IPS-20b (cell line): ENCODE measurements at regions not wholly inside any gene's neighbourhood (a gene's known extent, or its start where the extent isn't known, plus 50 kb on each side); places are given as distances from the start of the nearest gene placed in this dataset.

ENCODE experiments used
- H3K27ac ChIP-seq: one replicate; pipeline ENCODE4 v1.5.1; 2013; ENCODE audit warnings: low read length
- H3K27me3 ChIP-seq: 2 replicates; pipeline ENCODE4 v1.6.1; 2013; ENCODE audit warnings: mild to moderate bottlenecking, low read length, inconsistent platforms; ENCODE audit not compliant: insufficient read depth
- H3K36me3 ChIP-seq: 2 replicates; pipeline ENCODE4 v1.6.1; 2013; ENCODE audit warnings: low read depth, mild to moderate bottlenecking, inconsistent platforms, low read length, moderate library complexity; ENCODE audit not compliant: insufficient read depth
- H3K4me1 ChIP-seq: 2 replicates; pipeline ENCODE4 v1.6.1; 2013; ENCODE audit warnings: mild to moderate bottlenecking, control low read depth, inconsistent platforms, low read length, moderate library complexity; ENCODE audit not compliant: insufficient read depth
- H3K4me3 ChIP-seq: 2 replicates; pipeline ENCODE4 v1.5.1; 2013; ENCODE audit warnings: mild to moderate bottlenecking, low read length, inconsistent platforms
- H3K9ac ChIP-seq: 2 replicates; pipeline ENCODE4 v1.6.1; 2013; ENCODE audit warnings: low read depth, mild to moderate bottlenecking, inconsistent platforms, low read length, moderate library complexity
- H3K9me3 ChIP-seq: 2 replicates; pipeline ENCODE4 v1.6.1; 2013; ENCODE audit warnings: mild to moderate bottlenecking, low read depth, low read length, inconsistent platforms; ENCODE audit not compliant: insufficient read depth

DNA sequence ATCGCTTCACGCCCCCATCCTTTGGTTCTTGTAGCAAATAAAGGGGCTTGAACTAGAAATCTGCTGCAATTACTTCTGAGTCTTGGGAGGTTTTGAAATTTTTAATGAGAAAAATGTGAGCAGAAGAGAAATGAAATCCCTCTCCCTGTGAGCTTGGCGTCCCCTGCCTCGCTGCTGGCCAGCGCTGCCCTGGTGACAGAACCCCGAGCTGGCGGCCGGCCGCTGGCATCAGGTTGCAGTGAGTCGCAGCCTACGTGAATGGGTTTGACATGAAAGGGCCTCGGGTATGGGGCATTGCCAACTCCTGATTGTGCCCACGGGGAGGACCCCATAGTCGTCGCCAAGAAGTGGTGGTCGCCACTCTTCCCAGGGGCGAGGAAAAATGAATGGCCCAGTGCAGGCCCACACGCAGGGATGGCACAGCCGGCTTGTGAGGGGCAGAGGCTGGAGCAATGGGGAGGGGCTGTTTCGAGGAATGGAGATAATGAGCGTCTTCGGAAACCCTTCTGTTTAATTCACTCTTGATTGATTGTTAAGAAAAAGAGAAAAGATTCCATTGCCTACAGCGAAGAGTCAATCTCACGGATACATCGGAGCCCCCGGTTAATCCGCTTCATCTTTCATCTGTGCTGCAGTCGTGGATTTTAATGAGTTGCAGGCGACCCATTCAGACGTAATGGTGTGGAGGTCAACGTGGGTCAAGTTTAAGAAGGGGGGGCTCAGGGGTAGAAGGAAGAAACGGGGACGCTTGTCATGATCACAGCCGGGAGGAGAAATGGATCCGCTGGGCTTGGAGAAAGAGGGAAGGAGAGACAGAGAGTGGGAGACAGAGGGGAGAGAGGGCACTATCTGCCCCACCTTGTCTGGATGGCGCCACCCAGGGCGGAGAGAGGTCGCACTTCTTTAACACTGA lies 380.1 kb downstream of the THBS2 start:
- no peak overlapping the region for H3K27ac ChIP-seq
- no peak overlapping the region for H3K9ac ChIP-seq
- H3K4me1 ChIP-seq, result no peaks in the 10 kb centered on the region
- no peaks in the 10 kb centered on the region for H3K36me3 ChIP-seq
- no peaks in the 10 kb centered on the region for H3K9me3 ChIP-seq
- no peaks in the 10 kb centered on the region for H3K27me3 ChIP-seq
- no peak overlapping the region for H3K4me3 ChIP-seq

- Histone ChIP-seq H3K4me3 (no peak overlapping the region), H3K9me3 (no peaks in the 10 kb centered on the region), H3K4me1 (no peaks in the 10 kb centered on the region), H3K9ac (no peak overlapping the region), H3K27me3 (no peaks in the 10 kb centered on the region), H3K36me3 (no peaks in the 10 kb centered on the region), H3K27ac (no peak overlapping the region)
Observed at GRCh38 chr6:168871642-168872315, 381.9 kb downstream of the THBS2 start.

GRCh38 chr6:168870982-168871381 lies 382.7 kb downstream of the THBS2 start:
- no peak overlapping the region for H3K27ac ChIP-seq
- no peak overlapping the region for H3K4me3 ChIP-seq
- H3K27me3 ChIP-seq, result no peaks in the 10 kb centered on the region
- H3K4me1 ChIP-seq, result no peaks in the 10 kb centered on the region
- no peaks in the 10 kb centered on the region for H3K9me3 ChIP-seq
- H3K36me3 ChIP-seq, result no peaks in the 10 kb centered on the region
- no peak overlapping the region for H3K9ac ChIP-seq

DNA sequence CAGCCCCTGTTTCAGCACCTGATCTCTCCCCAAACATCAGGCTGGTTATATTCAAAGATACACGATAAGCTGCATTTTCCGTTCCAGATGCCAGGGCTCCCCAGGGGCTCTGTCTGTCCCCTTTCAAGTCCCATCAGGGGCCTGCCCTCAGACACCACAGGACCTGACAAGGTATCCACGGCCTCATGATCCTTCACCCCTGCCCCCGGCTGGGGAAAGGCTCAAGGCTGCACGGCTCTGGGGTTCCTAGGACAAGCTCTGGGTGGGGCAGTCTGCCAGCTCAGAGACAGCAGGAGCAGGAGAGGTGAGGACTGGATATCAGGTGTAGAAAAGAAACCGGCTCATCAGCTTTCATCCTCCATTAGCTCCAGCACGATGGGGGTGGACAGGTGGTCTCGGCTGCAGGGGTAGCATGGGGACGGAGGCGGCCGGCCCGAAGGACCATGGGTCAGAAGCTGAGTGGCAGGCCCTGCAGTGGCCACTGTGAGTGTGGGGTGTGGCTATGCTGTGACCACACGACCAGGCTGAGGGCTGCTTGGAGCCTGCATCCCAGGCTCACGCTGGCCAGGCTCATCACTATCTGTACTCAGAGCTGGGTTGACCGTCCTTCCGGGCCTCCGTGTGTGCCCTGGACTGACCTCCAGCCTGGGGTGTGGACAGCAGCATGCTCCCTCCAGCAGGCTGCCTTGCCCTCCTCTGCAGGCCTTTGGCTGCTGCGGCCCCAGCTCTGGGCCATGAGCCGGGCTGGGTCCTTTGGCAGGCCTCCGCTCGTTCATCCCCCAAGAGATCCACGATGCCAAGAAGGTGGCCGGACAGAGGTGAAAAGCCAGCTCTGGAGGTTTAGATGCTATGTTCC lies 386.2 kb downstream of the THBS2 start:
- no peak overlapping the region for H3K27ac ChIP-seq
- no peak overlapping the region for H3K9ac ChIP-seq
- no peak overlapping the region for H3K4me3 ChIP-seq
- no peaks in the 10 kb centered on the region for H3K4me1 ChIP-seq
- no peaks in the 10 kb centered on the region for H3K27me3 ChIP-seq
- H3K9me3 ChIP-seq, result no peaks in the 10 kb centered on the region
- H3K36me3 ChIP-seq, result no peaks in the 10 kb centered on the region

DNA sequence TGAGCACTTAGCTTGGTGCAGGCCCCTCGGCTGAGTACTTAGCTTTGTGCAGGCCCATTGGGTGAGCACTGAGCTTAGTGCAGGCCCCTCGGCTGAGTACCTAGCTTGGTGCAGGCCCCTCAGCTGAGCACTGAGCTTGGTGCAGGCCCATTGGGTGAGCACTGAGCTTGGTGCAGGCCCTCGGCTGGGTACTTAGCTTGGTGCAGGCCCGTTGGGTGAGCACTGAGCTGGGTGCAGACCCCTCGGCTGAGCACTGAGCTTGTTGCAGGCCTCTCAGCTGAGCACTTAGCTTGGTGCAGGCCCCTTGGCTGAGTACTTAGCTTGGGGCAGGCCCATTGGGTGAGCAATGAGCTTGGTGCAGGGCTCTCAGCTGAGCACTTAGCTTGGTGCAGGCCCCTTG lies 387.1 kb downstream of the THBS2 start:
- H3K9ac ChIP-seq, result no peak overlapping the region
- H3K36me3 ChIP-seq, result no peaks in the 10 kb centered on the region
- H3K27ac ChIP-seq, result no peak overlapping the region
- no peaks in the 10 kb centered on the region for H3K4me1 ChIP-seq
- H3K9me3 ChIP-seq, result no peaks in the 10 kb centered on the region
- H3K27me3 ChIP-seq, result no peaks in the 10 kb centered on the region
- no peak overlapping the region for H3K4me3 ChIP-seq

DNA sequence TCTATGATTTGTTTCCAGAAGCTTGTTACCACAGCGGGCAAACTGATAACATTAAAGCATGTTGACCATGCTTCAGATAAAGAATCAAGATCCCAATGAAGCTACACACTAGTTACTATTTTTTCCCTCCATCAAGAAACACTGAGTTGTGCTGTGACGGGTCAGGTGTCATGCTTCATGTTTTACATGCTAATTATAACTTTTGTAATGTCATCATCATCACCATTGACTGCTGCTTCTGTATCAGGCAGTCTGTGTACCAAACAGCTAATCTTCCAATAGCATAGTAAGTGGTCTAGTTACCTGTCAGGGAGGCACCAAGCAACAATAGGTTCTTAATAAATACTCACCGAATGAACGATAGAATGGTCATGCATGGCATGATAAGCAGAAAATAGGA lies 388.1 kb downstream of the THBS2 start:
- Histone ChIP-seq H3K27ac (no peak overlapping the region), H3K9me3 (no peaks in the 10 kb centered on the region), H3K27me3 (no peaks in the 10 kb centered on the region), H3K4me3 (no peak overlapping the region), H3K4me1 (no peaks in the 10 kb centered on the region), H3K9ac (no peak overlapping the region), H3K36me3 (no peaks in the 10 kb centered on the region)

DNA sequence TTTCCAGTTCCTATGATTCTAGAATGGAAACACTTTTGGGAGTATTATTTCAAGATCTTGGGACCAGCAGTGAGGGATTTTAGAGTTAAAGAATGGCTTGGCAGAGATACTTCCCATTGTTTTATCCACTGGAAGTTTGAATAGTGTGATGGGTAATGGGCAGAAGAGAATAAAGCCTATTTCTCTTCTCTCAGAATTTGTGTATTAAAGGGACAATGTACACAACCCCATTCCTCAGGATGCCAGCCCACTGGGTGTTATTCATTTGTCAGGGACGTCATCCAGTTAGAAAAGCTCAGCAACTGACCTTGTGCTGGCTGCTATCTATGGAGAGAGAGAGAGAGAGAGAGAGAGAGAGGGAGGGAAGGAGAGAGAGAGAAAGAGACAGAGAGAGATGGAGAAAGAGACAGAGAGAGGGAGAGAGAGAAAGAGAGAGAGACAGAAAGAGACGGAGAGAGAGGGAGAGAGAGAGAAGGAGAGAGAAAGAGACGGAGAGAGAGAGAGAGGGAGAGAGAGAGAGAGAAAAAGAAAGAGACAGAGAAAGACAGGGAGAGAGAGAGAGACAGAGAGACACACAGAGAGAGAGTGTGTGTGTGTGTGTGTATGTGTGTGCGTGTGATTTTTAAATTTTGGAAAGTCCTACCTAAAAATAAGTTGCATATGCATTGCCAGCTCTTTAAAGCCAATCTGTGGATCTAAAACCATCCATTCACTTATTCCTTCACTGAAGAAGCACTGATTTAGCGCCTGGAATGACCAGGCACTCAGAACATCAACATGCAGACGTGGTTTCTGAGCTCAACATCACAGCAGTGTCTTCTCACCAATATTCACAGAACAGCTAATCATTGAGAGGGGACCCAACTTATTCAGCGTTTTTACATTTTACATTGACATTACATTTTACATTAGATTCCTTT lies 388.8 kb downstream of the THBS2 start:
- H3K4me1 ChIP-seq, result no peaks in the 10 kb centered on the region
- no peak overlapping the region for H3K4me3 ChIP-seq
- no peaks in the 10 kb centered on the region for H3K27me3 ChIP-seq
- no peaks in the 10 kb centered on the region for H3K36me3 ChIP-seq
- H3K9ac ChIP-seq, result no peak overlapping the region
- no peaks in the 10 kb centered on the region for H3K9me3 ChIP-seq
- no peak overlapping the region for H3K27ac ChIP-seq

DNA sequence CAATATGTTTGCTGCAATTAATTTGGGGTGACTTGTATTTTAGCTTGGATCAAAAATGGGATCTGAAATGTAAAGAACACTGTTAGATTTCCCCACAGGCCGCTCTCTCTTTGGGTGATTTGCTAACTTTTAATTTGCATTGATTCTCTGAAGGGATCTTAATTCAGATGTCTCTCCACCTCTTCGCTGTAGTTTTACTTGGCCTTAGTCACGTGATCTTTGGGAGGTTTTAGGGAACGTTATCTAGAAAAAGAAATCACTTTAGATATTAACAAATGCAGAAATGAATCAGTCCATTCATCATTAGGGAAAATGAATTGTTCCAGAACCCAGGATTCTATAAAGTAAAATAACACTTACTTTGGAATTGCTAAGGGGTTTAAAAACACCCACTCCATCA lies 390.2 kb downstream of the THBS2 start:
- H3K9me3 ChIP-seq, result no peaks in the 10 kb centered on the region

GRCh38 chr6:168862346-168862980 lies 391.2 kb downstream of the THBS2 start:
- H3K9me3 ChIP-seq, result no peaks in the 10 kb centered on the region
- H3K4me3 ChIP-seq, result no peak overlapping the region
- H3K36me3 ChIP-seq, result no peaks in the 10 kb centered on the region
- no peaks in the 10 kb centered on the region for H3K4me1 ChIP-seq
- no peak overlapping the region for H3K27ac ChIP-seq
- no peaks in the 10 kb centered on the region for H3K27me3 ChIP-seq
- H3K9ac ChIP-seq, result no peak overlapping the region

More for the DNA sequence above, 390.2 kb downstream of the THBS2 start:
- Histone ChIP-seq H3K4me1 (no peaks in the 10 kb centered on the region), H3K9ac (no peak overlapping the region), H3K36me3 (no peaks in the 10 kb centered on the region), H3K27ac (no peak overlapping the region), H3K27me3 (no peaks in the 10 kb centered on the region), H3K4me3 (no peak overlapping the region)

- Histone ChIP-seq H3K27me3 (no peaks in the 10 kb centered on the region), H3K36me3 (no peaks in the 10 kb centered on the region), H3K27ac (no peak overlapping the region)
Observed at GRCh38 chr6:168860987-168861386, 392.7 kb downstream of the THBS2 start.

More at GRCh38 chr6:168860987-168861386, 392.7 kb downstream of the THBS2 start:
- H3K4me3 ChIP-seq, result no peak overlapping the region
- no peaks in the 10 kb centered on the region for H3K9me3 ChIP-seq
- H3K9ac ChIP-seq, result no peak overlapping the region
- no peaks in the 10 kb centered on the region for H3K4me1 ChIP-seq
